Neural crest cell (in vitro differentiated cells): ENCODE measurements at regions not wholly inside any gene's neighbourhood (a gene's known extent, or its start where the extent isn't known, plus 50 kb on each side); places are given as distances from the start of the nearest gene placed in this dataset.

Source experiments
- DNase-seq: peaks from one replicate; pipeline ENCODE4 v3.0.0; 2021; ENCODE audit warnings: low read depth, mixed read lengths, low spot score
- H3K27ac Mint-ChIP-seq: one replicate; pipeline ENCODE4 v1.8.0; 2021; ENCODE audit warnings: mild to moderate bottlenecking, mixed read lengths; ENCODE audit not compliant: unreplicated experiment
- H3K27me3 Mint-ChIP-seq: 2 replicates; pipeline ENCODE4 v1.8.0; 2021; ENCODE audit warnings: low read depth, mild to moderate bottlenecking, mixed read lengths
- H3K36me3 Mint-ChIP-seq: 2 replicates; pipeline ENCODE4 v1.8.0; 2021; ENCODE audit warnings: low read depth, mild to moderate bottlenecking, mixed read lengths
- H3K4me1 Mint-ChIP-seq: 2 replicates; pipeline ENCODE4 v1.8.0; 2021; ENCODE audit warnings: mixed read lengths
- H3K4me3 Mint-ChIP-seq: one replicate; pipeline ENCODE4 v1.8.0; 2021; ENCODE audit warnings: mild to moderate bottlenecking, mixed read lengths
- H3K9me3 Mint-ChIP-seq: 2 replicates; pipeline ENCODE4 v1.8.0; 2021; ENCODE audit warnings: mixed read lengths
- TF ChIP-seq, protein P1 (sequence below): fragments of 200-600 bp; sonication (generic); conservative IDR thresholded peaks from 2 replicates; pipeline ENCODE4 v1.5.0; 2021; ENCODE audit warnings: antibody characterized with exemption, mild to moderate bottlenecking

DNA sequence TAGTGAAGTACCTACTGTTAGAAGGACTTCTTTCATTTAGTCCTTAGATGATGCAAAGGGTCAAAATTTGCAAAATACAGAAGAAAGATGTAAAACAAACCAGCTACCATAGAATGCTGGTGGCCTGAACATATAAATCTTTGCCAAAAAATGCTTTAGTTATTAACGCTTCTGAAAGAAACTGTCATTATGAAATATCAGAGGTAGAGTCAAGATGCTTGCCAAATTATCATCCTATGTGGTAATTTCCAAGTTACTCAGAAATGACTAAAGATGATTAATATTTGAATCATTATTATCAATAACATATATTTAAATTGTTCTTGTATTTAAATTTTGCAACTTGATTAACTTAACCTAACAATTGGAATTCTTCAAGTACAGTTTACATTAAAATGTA is 588.4 kb upstream of the FAM241A start:
- Mint-ChIP-seq H3K27me3 (no peaks in the 10 kb centered on the region), H3K36me3 (peaks cover 4% of the 10 kb centered on the region), H3K4me3 (no peak overlapping the region), H3K27ac (no peak overlapping the region), H3K4me1 (no peaks in the 10 kb centered on the region), H3K9me3 (peaks cover 8% of the 10 kb centered on the region)
- TF ChIP-seq, protein P1, sequence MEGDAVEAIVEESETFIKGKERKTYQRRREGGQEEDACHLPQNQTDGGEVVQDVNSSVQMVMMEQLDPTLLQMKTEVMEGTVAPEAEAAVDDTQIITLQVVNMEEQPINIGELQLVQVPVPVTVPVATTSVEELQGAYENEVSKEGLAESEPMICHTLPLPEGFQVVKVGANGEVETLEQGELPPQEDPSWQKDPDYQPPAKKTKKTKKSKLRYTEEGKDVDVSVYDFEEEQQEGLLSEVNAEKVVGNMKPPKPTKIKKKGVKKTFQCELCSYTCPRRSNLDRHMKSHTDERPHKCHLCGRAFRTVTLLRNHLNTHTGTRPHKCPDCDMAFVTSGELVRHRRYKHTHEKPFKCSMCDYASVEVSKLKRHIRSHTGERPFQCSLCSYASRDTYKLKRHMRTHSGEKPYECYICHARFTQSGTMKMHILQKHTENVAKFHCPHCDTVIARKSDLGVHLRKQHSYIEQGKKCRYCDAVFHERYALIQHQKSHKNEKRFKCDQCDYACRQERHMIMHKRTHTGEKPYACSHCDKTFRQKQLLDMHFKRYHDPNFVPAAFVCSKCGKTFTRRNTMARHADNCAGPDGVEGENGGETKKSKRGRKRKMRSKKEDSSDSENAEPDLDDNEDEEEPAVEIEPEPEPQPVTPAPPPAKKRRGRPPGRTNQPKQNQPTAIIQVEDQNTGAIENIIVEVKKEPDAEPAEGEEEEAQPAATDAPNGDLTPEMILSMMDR = no peak
- no peak for DNase-seq

DNA sequence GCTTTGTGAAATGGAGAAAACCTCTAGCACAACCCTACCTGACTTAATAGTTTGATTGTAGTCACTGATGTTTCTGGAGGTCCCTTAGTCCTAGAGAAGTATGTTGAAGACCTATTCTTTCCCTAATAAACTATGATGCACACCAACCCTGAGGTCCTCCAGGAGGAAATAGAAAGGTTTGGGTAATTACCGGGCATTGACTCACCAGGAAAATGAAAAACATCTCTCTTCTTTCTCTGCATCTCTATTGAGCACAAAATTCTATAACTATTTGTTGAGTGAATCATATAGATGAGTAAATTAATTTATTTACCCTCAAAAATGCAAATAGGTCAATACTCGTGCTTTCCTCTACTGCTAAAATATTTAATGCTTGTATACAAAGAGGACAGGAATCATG is 582.4 kb upstream of the FAM241A start:
- H3K4me3 Mint-ChIP-seq = no peak overlapping the region
- H3K36me3 Mint-ChIP-seq = peaks cover 4% of the 10 kb centered on the region
- no peak for DNase-seq
- peaks cover 18% of the 10 kb centered on the region for H3K9me3 Mint-ChIP-seq
- TF ChIP-seq, protein P1 = no peak
- H3K27me3 Mint-ChIP-seq = peaks cover 2% of the 10 kb centered on the region
- H3K27ac Mint-ChIP-seq = no peak overlapping the region
- H3K4me1 Mint-ChIP-seq = no peaks in the 10 kb centered on the region

DNA sequence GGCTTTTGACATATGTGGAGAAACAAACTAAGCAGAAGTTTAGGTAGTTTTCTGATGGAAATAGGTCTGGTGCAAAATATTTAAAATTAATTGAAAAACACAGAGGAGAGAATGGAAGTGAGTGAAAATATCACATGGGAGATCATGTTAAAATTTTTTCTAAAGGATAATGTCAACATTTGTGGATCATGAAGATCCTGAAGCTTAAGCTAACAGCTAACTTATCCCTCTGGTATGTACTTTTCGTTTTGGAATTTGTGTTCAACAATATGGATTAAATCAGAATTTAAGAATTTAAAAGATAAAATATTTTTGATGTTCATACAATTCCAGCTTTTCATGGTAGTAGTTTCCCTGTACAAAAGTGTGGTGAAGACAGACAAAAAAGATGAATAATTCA is 572.8 kb upstream of the FAM241A start:
- no peak overlapping the region for H3K4me3 Mint-ChIP-seq
- no peaks in the 10 kb centered on the region for H3K4me1 Mint-ChIP-seq
- no peak for DNase-seq
- H3K27me3 Mint-ChIP-seq = peaks cover 5% of the 10 kb centered on the region
- H3K9me3 Mint-ChIP-seq = no peaks in the 10 kb centered on the region
- no peak overlapping the region for H3K27ac Mint-ChIP-seq
- no peaks in the 10 kb centered on the region for H3K36me3 Mint-ChIP-seq
- TF ChIP-seq, protein P1 = no peak

DNA sequence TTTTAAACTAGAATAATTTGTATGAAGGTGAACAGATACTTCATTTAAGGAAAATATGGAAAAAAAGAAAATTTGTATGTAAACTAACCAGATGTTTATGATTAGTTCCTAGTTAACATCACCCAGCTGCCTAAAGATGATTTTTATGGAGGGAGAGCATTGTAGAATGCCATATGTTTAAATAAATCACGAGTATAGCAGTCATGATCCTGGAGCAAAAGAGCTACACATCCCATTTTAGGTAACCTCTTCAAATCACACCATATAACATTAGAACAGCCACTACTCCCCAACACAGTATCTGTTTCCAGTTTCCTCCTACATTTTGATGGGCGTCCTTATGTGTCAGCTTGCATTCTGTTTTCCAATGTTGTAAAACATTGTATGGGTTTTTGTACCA is 571.9 kb upstream of the FAM241A start:
- Mint-ChIP-seq H3K36me3 (no peaks in the 10 kb centered on the region), H3K9me3 (no peaks in the 10 kb centered on the region), H3K4me1 (no peaks in the 10 kb centered on the region), H3K4me3 (no peak overlapping the region), H3K27me3 (peaks cover 3% of the 10 kb centered on the region), H3K27ac (no peak overlapping the region)
- no peak for DNase-seq
- TF ChIP-seq, protein P1 = no peak

DNA sequence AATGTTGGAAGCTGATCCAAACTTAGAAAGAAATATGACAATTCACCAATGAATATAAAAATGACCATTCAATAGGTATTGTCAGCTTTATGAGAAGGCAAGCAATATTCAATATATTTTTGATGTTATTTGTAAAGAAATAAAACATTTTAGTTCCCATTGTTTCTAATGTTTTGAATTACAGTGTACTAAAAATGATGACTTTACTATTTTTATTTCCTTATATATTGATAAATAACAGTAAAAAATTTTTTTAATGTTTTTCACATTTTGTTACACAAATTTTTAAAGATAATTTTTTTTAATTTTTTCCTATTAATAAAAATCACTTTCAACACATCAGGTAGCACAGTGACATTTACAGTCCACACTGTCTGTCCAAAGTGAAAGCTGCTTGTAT is 565.5 kb upstream of the FAM241A start:
- H3K36me3 Mint-ChIP-seq = peaks cover 2% of the 10 kb centered on the region
- no peaks in the 10 kb centered on the region for H3K4me1 Mint-ChIP-seq
- no peak overlapping the region for H3K4me3 Mint-ChIP-seq
- TF ChIP-seq, protein P1 = no peak
- peaks cover 9% of the 10 kb centered on the region for H3K9me3 Mint-ChIP-seq
- DNase-seq = no peak
- H3K27me3 Mint-ChIP-seq = no peaks in the 10 kb centered on the region
- no peak overlapping the region for H3K27ac Mint-ChIP-seq

DNA sequence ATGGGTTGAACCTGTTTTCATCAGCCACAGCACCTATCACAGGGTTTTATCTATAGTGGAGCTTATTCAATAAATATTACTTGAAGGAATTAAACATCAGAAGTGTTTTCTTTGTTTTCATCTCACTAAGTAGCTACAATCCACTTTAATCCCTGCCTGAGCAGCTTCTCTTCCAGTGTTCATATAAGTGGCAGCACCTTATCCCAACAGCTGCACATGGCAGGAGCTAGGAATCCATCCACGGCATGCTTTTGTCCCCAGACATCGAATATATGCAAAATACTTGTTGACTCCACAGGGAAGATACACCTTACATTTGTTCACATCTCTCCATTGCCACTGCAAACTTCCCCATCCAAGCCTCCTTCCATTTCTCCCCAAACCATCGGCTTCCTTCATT is 549.8 kb upstream of the FAM241A start:
- Mint-ChIP-seq H3K4me3 (no peak overlapping the region), H3K36me3 (no peaks in the 10 kb centered on the region), H3K9me3 (no peaks in the 10 kb centered on the region), H3K27ac (no peak overlapping the region), H3K4me1 (no peaks in the 10 kb centered on the region), H3K27me3 (peaks cover 4% of the 10 kb centered on the region)
- TF ChIP-seq, protein P1 = no peak
- no peak for DNase-seq
